Heart left ventricle (tissue), 13 donors: ENCODE measurements at regions not wholly inside any gene's neighbourhood (a gene's known extent, or its start where the extent isn't known, plus 50 kb on each side); places are given as distances from the start of the nearest gene placed in this dataset.

Experiments used
- POLR2A ChIP-seq, 2 donors: fragments of 450-650 bp; IDR thresholded peaks; one replicate each; pipeline ENCODE4 v1.6.1; 2017; ENCODE audit warnings: antibody characterized with exemption in 2 of 2, mild to moderate bottlenecking in 2 of 2, moderate library complexity in 2 of 2
- TF ChIP-seq, protein P1 (sequence below), 12 donors: fragments of 200-600 bp; sonication (generic) in 4 of 12; IDR thresholded peaks; one replicate each; pipeline versions ENCODE4 v1.5.0 to v1.8.0; 2018 to 2022; ENCODE audit warnings: antibody characterized with exemption in 12 of 12, mild to moderate bottlenecking in 5 of 12
- donor health status: ischemic (EF 13 %, LVEDD 7.1; RV severe dilation, severe dysfunction).
- donor health status: DM: no; HTN: yes; CAD: no.
- donor health status: DM: no; HTN: no; CAD: no.
- donor health status: ischemic (EF 25% LVEDD 6.9; RV normal size, moderate dysfunction).
- donor health status: ischemic (EF 25% LVEDD 5.7; RV mildly dilated, moderate dysfunction).
- donor health status: ischemic (EF 35%, LVEDD 5.7; RV mildly dilated, moderate dysfunction).
- donor health status: nonischemic (EF 11% LVEDD 7.7; RV severe dilation, severe dysfunction).
- donor health status: DM: yes; HTN: yes; CAD: no.
- donor health status: PGD.
- donor health status: ischemic (EF 29% LVEDD 5.4; RV normal size, mild dysfunction).
- donor health status: nonischemic (EF 23%, LVEDD 6.1; RV moderate dilation, normal function).

DNA sequence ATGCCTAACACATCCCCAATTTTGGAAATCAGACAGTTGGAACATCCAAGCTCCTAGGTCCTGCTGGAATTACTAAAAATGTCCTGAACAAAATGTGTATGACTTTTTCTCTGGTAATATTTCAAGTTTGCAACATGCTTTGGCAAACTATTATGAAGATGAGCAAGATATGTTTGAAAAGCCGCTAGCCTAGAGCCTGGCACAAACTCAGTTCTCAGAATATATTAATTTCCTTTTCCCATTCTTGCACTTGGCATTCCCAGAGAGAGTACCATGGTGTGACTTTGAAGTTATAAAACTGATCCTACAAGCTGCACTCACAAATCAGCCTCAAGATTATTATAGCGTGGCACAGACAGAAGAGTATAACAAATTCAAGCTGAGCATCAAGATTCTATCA lies 1031.1 kb downstream of the NTRK3 start:
- TF ChIP-seq, protein P1, sequence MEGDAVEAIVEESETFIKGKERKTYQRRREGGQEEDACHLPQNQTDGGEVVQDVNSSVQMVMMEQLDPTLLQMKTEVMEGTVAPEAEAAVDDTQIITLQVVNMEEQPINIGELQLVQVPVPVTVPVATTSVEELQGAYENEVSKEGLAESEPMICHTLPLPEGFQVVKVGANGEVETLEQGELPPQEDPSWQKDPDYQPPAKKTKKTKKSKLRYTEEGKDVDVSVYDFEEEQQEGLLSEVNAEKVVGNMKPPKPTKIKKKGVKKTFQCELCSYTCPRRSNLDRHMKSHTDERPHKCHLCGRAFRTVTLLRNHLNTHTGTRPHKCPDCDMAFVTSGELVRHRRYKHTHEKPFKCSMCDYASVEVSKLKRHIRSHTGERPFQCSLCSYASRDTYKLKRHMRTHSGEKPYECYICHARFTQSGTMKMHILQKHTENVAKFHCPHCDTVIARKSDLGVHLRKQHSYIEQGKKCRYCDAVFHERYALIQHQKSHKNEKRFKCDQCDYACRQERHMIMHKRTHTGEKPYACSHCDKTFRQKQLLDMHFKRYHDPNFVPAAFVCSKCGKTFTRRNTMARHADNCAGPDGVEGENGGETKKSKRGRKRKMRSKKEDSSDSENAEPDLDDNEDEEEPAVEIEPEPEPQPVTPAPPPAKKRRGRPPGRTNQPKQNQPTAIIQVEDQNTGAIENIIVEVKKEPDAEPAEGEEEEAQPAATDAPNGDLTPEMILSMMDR (IDR thresholded peaks at IDR 0.05): no peak
- TF ChIP-seq POLR2A (IDR thresholded peaks at IDR 0.05): no peak
